PFSK-1 (cell line): ENCODE measurements at regions not wholly inside any gene's neighbourhood (a gene's known extent, or its start where the extent isn't known, plus 50 kb on each side); places are given as distances from the start of the nearest gene placed in this dataset.

Source experiments
- FOXP2 ChIP-seq: optimal IDR thresholded peaks from 2 replicates; pipeline ENCODE3; 2011; ENCODE audit warnings: borderline replicate concordance, control low read depth, inconsistent platforms; ENCODE audit not compliant: insufficient read depth; ENCODE audit errors: extremely low read length, extremely low read depth
- POLR2AphosphoS5 ChIP-seq: IDR thresholded peaks from 2 replicates; pipeline ENCODE4 v1.6.1; 2012; ENCODE audit warnings: low read depth, mild to moderate bottlenecking, control low read depth, low read length, moderate library complexity
- SIN3A ChIP-seq: IDR thresholded peaks from 2 replicates; pipeline ENCODE4 v1.6.1; 2012; ENCODE audit warnings: mild to moderate bottlenecking, low read length, moderate library complexity, borderline replicate concordance; ENCODE audit not compliant: insufficient read depth
- TAF1 ChIP-seq: IDR thresholded peaks from 2 replicates; pipeline ENCODE4 v1.6.1; 2012; ENCODE audit warnings: low read length, control low read depth, borderline replicate concordance; ENCODE audit not compliant: insufficient read depth
- TF ChIP-seq, protein P1 (sequence below), 2 experiments: IDR thresholded peaks; 2 replicates each; pipeline versions ENCODE4 v1.6.1 to v1.8.0; 2011 to 2012; ENCODE audit warnings: low read depth in 2 of 2, low read length in 2 of 2, control low read depth in 1 of 2, inconsistent platforms in 1 of 2, mild to moderate bottlenecking in 1 of 2, moderate library complexity in 1 of 2; ENCODE audit not compliant: insufficient read depth in 1 of 2

DNA sequence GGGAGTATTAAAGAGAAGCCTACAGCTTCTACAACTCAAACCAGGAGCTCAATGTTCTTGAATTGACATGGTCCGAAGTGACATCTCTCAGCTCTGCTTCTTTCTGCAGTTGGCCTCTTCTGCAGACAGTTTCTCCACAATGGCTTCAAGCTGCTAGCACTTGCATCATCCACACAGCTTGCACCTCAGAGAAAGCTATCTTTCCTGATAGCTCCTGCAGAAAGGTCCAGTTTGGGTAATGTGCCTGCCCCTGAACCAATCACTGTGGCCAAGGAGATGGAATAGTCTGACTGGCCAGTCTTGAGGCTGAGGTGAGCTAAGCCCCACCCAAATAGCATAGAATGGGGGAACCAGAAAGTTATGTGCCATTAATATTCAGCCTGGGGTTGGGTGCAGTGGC, 95.8 kb upstream of the ABCA1 start:
- TF ChIP-seq TAF1 (no peak), POLR2AphosphoS5 (no peak), FOXP2 (no peak), SIN3A (no peak)
- TF ChIP-seq, protein P1, sequence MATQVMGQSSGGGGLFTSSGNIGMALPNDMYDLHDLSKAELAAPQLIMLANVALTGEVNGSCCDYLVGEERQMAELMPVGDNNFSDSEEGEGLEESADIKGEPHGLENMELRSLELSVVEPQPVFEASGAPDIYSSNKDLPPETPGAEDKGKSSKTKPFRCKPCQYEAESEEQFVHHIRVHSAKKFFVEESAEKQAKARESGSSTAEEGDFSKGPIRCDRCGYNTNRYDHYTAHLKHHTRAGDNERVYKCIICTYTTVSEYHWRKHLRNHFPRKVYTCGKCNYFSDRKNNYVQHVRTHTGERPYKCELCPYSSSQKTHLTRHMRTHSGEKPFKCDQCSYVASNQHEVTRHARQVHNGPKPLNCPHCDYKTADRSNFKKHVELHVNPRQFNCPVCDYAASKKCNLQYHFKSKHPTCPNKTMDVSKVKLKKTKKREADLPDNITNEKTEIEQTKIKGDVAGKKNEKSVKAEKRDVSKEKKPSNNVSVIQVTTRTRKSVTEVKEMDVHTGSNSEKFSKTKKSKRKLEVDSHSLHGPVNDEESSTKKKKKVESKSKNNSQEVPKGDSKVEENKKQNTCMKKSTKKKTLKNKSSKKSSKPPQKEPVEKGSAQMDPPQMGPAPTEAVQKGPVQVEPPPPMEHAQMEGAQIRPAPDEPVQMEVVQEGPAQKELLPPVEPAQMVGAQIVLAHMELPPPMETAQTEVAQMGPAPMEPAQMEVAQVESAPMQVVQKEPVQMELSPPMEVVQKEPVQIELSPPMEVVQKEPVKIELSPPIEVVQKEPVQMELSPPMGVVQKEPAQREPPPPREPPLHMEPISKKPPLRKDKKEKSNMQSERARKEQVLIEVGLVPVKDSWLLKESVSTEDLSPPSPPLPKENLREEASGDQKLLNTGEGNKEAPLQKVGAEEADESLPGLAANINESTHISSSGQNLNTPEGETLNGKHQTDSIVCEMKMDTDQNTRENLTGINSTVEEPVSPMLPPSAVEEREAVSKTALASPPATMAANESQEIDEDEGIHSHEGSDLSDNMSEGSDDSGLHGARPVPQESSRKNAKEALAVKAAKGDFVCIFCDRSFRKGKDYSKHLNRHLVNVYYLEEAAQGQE (IDR thresholded peaks at IDR 0.05; ENCODE audit: insufficient read depth in 1 of 2, low read depth in 2 of 2, low read length in 2 of 2) = no peak

DNA sequence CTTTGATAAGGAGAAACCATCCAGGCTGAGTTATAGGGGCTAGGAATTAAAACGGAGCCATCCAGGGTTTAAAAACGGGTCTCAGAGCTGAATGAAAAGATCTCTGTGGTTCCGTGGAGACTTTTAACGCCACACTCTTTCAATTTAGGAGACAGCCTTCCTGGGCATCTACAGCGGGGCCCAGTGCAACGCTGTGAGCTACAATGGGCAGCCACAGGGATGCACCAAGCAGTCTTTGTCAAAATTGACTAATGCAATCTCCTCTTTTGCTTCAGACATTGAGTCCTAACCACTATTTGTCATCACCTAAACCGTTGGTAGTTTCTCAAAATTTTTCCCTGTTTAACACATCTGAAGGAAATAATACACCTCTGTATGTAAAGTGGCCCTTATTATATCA, 96.6 kb upstream of the ABCA1 start:
- TF ChIP-seq POLR2AphosphoS5 = no peak
- no peak for TF ChIP-seq SIN3A
- TF ChIP-seq, protein P1 (IDR thresholded peaks at IDR 0.05; ENCODE audit: insufficient read depth in 1 of 2, low read depth in 2 of 2, low read length in 2 of 2) = no peak
- TF ChIP-seq FOXP2 = no peak
- TF ChIP-seq TAF1 = no peak

DNA sequence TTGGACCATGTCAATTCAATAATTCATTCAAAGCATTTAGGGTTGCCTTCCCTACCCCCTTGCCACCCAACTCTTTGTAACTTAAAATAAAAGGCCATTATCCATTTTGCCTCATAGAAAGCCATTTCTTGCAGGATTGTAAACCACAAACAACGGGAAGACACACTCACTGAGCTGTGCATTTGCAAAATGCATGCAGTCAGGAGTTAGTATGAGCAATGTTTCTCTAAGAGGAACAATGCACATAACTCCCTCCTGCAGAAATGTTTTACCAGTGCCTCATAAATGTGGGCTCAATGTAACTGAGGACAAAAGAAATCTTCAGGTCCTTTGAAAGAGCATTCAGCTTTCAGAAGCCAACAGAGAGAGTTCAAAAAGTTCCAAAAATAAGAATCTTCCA, 98.5 kb upstream of the ABCA1 start:
- TF ChIP-seq, protein P1 (IDR thresholded peaks at IDR 0.05; ENCODE audit: insufficient read depth in 1 of 2, low read depth in 2 of 2, low read length in 2 of 2) = no peak
- TF ChIP-seq TAF1 (no peak), POLR2AphosphoS5 (no peak), SIN3A (no peak), FOXP2 (no peak)

DNA sequence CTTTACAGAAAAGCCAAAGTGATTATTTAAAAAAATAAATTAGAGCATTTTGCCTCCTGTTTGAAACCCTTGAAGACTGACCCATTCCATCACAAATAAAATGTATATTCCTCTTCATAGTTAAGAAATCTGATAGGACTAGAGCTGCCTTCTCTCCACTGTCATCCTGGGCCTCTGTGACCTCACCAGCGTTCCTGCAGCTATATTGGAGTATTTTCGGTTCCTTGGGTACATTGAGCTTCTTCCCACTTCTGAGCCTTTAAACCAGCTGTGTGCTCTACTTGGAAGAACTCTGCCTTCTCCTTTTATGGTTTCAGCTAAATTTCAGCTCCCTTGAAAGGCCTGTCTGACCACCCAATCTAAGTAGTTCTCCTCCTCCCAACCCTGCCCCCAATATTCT, 99.1 kb upstream of the ABCA1 start:
- TF ChIP-seq POLR2AphosphoS5 (no peak), SIN3A (no peak), TAF1 (no peak), FOXP2 (no peak)
- TF ChIP-seq, protein P1 (IDR thresholded peaks at IDR 0.05; ENCODE audit: insufficient read depth in 1 of 2, low read depth in 2 of 2, low read length in 2 of 2) = no peak

DNA sequence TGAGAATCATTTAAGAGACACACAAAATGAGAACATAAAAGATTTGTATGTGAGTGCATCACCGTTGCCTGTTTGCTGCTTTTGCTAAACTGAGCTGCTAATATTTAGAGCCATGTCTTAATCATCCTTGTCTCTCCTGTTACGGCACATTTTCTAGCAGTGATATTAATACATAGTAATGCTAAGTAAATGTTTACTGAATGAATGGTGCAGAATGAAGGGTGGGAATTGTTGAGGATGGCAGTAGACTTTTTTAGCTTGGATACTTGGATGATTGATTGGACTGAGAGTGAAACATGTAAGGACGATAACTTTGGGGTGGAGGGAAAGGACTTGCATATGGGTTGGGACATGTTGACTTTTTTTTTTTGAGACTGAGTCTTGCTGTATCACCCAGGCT, 102.3 kb upstream of the ABCA1 start:
- TF ChIP-seq POLR2AphosphoS5 (no peak), FOXP2 (no peak), TAF1 (no peak), SIN3A (no peak)
- TF ChIP-seq, protein P1 (IDR thresholded peaks at IDR 0.05; ENCODE audit: insufficient read depth in 1 of 2, low read depth in 2 of 2, low read length in 2 of 2) = no peak
